T47D (cell line): ENCODE measurements at regions not wholly inside any gene's neighbourhood (a gene's known extent, or its start where the extent isn't known, plus 50 kb on each side); places are given as distances from the start of the nearest gene placed in this dataset.
A peak's percentile ranks its signal among the peaks of the same experiment; 100 is the strongest.

Experiments used
- DNase-seq, 2 experiments: peaks; one replicate each; pipeline versions ENCODE4 v3.0.0 to v3.0.0-alpha.2; 2011 to 2012; ENCODE audit warnings: low read depth in 1 of 2, low spot score in 1 of 2
- JUND ChIP-seq: IDR thresholded peaks from 2 replicates; pipeline ENCODE4 v1.6.1; 2012; ENCODE audit warnings: low read depth
- in situ Hi-C: cut with HindIII; loops from 2 replicates; pipeline ENCODE4 v1.10.0; 2016; ENCODE audit warnings: low sequenced_read_pairs, low pct_unique_long_range_greater_than_20kb

- no peak for TF ChIP-seq JUND
- no peak for DNase-seq
- in situ Hi-C loops = no loop called here
Observed at GRCh38 chr16:63337264-63337663, 1301.0 kb upstream of the CDH8 start.

DNA sequence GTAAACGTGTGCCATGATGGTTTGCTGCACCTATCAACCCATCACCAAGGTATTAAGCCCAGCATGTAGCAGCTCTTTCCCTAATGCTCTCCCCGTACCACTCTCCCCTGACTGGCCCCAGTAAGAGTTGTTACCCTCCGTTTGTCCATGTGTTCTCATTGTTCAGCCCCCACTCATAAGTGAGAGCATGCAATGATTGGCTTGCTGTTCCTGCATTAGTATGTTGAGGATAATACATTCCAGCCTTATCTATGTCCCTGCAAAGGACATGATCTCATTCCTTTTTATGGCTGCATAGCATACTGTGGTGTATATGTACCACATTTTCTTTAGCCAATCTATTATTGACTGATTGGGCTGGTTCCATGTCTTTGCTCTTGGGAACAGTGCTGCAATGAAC, 1294.9 kb upstream of the CDH8 start:
- DNase-seq = no peak
- in situ Hi-C loops = no loop called here
- no peak for TF ChIP-seq JUND

GRCh38 chr16:63326736-63327339, 1290.6 kb upstream of the CDH8 start:
- TF ChIP-seq JUND = no peak
- in situ Hi-C loops = no loop called here
- DNase-seq = no peak

DNA sequence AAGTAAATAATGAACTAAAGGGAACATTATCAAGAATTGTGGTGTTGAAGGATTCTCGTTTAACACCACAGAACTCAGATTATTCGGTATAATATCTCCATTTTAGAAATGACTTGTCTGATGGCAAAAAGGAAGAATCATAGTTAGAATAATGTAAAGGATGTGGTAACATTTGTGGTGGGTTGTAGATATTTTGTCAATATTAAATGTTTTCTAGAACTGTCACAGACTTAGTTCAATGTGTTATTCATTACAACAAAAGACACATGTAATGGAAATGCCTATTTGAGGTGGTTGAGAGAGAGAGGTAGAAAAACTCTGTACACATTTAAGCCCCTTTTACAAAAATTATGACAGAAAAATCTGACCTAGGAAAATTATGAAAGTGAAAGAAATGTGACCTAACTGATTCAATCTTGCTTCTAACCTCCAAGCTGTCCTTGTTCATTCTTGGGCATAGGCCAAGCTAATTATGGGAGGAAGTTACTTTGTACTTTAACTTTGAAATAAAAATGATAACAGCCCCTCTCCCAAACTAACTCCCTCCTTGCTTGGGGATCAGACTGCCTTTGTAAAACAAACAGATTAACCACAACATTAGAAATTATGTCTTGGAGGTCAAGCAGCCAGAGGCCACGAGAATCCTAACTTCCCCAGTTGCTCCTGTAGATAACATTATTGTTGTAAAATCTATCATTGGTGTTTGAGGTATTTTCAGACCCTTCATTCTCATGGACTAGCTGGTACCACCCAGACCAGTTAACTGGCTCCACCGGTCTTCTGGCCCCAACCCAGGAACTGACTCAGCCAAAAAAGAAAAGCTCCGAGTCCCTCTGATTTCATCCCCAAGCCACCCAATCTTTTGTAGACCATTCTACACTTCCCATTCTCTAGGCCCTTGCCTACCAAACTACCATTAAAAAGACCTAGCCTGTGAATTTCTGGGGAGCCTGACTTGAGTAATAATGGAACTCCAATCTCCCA, 1287.8 kb upstream of the CDH8 start:
- no peak for TF ChIP-seq JUND
- in situ Hi-C loops = no loop called here

DNA sequence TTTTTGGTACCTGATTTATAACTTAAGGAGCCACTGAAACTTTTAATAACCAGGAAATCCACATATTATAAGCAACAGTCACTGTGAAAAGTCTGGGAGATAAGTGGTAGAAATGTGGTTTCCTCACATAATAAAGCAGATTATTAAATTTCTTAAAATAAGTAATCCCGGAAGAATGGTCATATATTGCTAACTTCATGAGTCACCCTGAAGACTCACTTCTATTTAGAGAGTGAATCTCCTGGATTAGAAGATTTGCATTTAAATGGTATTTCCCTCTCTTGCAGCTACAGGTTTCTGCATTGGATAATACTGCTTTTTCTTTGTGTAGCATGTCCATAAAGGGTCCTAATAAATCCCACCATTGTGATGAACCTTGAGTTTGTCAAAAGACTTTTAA, 1286.8 kb upstream of the CDH8 start:
- TF ChIP-seq JUND = no peak
- no peak for DNase-seq
- in situ Hi-C loops = no loop called here

More for the DNA sequence above, 1287.8 kb upstream of the CDH8 start:
- DNase-seq = no peak

DNA sequence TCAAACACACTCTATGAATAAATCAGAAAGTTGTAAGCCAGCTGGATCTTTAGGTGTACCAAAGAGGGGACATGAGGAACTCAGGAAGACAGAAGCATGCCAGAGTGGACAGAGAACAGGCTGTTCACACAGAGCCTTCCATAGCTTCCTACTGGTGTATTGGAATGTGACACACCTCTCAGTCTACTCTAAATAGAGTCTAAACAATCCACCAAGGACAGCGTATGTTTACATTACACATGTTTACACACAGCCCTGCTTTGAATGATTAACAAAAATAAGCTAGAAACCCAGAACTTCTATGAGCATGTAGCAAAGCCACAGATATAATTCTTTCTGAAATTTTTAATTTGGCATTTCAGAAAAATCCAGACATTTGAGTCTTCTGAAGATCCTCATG, 1279.0 kb upstream of the CDH8 start:
- no peak for DNase-seq
- in situ Hi-C loops = no loop called here
- no peak for TF ChIP-seq JUND

- in situ Hi-C loops = no loop called here
- TF ChIP-seq JUND = no peak
Observed at GRCh38 chr16:63312346-63312745, 1276.1 kb upstream of the CDH8 start.

GRCh38 chr16:63311313-63311712, 1275.1 kb upstream of the CDH8 start:
- no peak for DNase-seq
- no peak for TF ChIP-seq JUND
- in situ Hi-C loops = no loop called here

More at GRCh38 chr16:63312346-63312745, 1276.1 kb upstream of the CDH8 start:
- no peak for DNase-seq

- no peak for DNase-seq
- in situ Hi-C loops = no loop called here
- no peak for TF ChIP-seq JUND
Observed at GRCh38 chr16:63302811-63303210, 1266.6 kb upstream of the CDH8 start.

DNA sequence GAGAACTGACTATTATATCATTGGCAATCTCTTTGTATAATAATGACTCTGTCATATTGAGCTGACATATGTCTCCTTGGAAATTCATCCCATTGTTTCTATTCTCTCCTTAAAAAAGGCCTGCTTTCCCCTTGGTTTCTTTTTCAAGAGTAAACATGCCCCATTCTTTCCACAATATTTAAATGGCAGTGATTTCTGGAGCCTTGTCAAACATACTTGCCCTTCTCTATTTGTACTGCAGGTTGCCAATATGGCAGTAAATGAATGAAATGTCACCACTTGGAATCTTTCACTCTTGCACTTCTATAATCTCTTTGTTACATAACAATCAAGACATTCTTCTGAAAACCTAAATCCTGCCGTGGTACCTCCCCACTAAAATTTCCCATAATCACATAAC, 1265.1 kb upstream of the CDH8 start:
- no peak for TF ChIP-seq JUND
- in situ Hi-C loops = no loop called here
- DNase-seq = no peak

DNA sequence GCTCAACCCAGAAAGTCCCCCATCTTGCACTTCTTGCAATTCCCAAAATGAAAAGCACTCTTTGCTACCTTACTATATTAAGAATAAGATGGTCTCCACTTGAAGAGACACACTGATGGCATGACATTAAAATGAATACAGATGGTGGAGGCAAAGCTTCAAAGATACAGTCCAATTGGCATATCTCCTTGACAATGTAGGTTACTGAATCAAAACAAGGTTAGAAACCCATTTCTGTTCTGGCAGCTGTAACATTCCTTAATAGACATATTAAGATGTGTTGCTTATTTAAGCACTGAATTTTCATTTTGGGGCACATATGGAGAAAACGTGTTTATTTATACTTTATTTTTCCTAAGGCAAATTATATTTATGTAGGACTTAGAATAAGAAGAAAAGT, 1262.8 kb upstream of the CDH8 start:
- no peak for TF ChIP-seq JUND
- DNase-seq = no peak
- in situ Hi-C loops = no loop called here

GRCh38 chr16:63292036-63292435, 1255.8 kb upstream of the CDH8 start:
- no peak for TF ChIP-seq JUND
- no peak for DNase-seq
- in situ Hi-C loops = no loop called here

DNA sequence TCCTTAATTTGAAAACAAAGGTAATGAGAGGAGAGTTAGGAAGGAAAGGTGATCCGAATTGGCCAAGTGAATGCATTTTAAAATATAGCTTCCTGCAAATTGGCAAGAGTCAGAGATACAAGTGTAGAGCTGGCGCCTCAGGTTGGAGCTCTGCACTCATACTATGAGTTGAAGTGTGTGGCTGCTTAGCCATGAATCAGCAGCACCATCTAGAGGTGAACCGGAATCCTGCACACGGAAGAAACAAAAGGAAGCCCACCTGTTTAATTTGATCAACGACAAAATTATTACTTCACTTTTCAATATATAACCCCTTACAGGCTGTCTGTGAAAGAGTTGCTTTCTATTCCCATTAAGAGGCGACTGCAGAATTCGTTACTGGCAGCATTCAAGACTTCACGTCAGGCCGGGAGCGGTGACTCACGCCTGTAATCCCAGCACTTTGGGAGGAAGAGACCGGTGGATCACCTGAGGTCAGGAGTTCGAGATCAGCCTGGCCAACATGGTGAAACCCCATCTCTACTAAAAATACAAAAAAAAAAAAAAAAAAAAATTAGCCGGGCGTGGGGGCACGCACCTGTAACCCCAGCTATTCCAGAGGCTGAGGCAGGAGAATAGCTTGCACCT, 1253.7 kb upstream of the CDH8 start:
- no peak for TF ChIP-seq JUND
- peak; percentile 8 to 59 for DNase-seq
- in situ Hi-C loops = no loop called here
